Medulla oblongata (tissue), 1 donor: ENCODE measurements at regions not wholly inside any gene's neighbourhood (a gene's known extent, or its start where the extent isn't known, plus 50 kb on each side); places are given as distances from the start of the nearest gene placed in this dataset.
A peak's percentile ranks its signal among the peaks of the same experiment; 100 is the strongest.
"Not testable (repeated sequence)": the region's sequence is repeated elsewhere in the genome, so short reads cannot be mapped to it uniquely, and the experiment has no call there.

Experiments
- DNase-seq: peaks from one replicate; pipeline ENCODE4 v3.0.0-alpha.2; 2015; ENCODE audit errors: extremely low spot score

DNA sequence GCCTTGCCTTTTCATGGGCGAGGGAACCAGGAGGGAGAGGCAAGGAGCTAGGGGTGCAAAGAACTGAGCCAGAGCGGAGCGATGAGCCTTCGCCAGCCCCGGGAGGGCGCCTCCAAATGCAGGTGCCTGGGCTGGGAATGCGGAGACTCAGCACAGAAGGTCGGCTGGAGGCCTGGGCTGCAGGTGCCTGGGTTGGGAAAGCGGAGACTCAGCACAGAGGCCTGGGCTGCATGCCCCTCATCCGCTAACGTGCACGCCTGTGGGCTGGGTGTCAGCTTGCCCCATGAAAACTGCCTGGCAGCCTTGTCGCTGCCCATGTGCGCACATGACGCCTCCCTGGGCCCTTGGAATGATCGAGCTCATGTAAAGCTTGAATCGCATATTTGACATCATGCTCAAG, 51.8 kb downstream of the POM121L12 start:
- no peak for DNase-seq

DNA sequence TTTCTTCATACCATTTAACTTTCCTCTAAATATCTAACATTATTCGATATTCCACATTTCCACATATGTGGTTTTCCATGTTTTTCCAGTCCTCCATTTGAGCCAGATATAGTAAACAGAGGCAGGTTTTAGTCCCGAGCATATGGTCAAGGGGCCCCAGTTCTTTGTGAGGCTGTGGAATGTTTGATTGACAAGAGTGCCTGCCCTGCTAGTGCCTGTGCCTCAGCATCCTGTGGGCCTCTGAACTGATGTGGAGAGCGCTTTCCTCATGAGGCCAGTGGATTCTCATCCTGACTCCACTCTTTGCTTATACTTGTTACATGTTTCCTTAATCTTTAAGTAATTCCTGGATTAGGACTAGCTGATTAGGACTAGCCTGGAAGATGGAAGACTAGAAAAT, 58.8 kb downstream of the POM121L12 start:
- DNase-seq, result no peak

DNA sequence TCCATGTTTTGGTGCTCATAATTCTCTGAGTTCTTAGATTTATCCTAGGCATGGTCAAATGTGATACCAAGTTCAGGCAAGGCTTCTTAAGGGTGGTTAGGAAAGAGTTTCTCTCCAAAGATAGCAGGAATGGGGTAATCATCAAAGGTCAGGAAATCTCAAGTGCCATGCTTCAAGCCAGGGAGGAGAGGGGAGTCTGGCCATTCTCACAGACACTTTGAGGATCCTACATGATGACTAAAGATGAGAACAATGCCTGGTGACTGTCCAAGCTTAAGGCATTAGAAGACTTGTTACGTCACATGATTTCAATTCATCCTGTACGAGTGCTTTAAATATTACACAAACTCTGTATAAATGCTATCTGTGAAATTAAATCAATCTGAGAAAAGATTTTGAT, 59.4 kb downstream of the POM121L12 start:
- no peak for DNase-seq

DNA sequence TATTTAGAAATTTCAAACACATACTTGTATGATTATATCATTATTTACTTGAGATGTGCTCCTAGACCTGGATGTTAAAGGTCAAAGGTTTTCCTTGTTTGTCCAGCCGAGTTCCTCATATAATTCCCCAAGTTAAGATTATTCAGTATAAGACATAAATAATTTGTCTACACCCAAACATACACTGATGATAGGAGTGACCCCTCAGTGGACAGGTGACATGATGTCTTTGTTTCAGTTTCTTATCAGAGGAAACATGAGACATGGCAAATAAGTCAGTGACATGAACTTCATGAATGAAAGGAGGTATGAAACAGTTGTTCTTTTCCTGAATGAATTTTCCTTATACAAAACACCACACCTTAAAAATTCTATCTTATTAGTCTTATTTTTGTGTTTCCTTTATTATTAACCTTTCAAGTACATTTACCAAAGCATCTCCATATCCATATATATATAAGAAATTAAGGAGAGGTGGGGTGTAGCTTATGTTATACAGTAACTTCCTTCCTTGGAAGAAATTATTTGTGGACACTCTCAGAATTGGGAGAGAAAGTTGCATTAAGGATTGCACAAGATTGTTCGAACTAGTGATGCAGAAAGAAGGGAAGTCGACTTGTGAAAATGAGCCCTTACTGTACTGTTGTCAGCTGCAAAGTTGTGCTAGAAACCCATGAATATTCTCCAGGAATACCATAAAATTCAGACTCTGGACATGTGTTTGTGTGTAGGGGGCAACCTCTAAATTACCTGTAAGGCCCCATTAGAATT, 60.5 kb downstream of the POM121L12 start:
- DNase-seq, result no peak

DNA sequence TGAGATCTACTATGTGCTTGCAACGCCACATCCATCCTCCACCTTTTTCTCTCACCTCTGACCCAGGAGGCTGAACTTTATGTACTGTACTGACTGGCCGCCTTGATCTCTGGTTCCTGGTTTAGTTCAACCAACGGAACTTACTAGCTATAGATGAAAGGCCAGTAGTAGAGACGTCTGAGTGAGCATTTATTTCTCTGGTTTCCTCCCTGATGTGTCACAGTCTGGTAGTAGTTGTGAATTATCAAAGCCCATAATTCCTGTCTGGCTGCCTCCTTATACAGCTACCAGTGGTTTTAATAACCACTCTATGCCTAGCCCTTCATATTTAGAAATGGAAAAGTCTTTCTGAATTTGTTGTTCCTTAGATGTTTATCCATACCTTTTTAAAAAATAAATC, 64.7 kb downstream of the POM121L12 start:
- DNase-seq, result no peak

DNA sequence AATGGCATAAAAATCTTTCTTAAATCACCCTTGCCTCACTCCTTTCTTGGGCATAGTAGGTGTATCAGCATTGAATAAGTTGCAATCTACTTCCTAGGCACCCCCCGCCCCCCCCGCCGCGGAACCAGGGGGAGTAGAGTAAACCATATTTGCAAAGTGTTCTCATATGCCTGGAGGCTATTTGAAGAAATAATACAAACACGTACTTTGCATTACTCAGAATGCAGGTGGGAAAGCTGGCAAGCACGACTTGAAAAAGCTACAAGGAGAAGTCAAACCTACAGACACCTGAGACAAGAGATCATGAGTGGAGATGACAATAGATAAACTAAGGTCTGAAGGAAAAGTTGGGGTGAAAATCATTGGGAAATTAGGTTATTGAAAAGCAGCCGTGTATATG, 65.6 kb downstream of the POM121L12 start:
- DNase-seq, result no peak

DNA sequence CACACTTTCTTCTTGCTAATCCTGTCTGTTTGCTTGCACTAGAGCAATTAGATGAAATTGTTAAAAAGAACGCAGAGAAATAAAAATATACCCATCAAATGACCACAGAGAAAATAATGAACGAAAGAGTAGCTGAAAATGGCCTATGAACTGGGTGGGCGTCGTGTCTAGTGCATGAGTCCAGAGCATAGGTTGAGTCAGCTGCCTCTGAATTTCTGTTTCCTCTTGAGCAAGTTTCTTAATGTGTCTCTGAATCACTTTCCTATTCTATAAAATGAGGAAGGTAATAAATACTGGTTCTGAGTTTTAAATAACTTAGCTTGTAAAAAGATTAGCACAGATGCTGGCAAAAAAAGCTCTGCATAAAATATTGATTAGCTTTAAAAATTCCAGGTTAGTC, 75.0 kb downstream of the POM121L12 start:
- no peak for DNase-seq

DNA sequence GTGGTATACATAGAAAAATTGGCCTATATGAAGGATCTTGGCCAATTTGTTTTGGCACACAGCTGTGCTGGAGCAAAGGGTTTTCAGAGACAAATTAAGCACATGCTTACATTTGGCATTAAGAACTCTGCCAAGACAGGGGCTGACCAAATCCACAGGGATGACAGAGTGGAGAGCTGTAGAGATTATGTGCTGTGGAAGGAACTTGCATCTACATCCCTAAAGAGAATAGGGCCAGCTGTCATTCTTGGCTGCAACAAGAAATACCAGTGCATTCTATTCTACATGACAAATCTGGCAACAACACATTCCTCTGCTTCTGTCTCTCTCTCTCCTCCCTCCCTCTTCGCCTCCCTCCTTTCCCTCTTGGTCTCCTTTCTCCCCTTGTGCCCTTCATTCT, 75.6 kb downstream of the POM121L12 start:
- DNase-seq, result no peak

DNA sequence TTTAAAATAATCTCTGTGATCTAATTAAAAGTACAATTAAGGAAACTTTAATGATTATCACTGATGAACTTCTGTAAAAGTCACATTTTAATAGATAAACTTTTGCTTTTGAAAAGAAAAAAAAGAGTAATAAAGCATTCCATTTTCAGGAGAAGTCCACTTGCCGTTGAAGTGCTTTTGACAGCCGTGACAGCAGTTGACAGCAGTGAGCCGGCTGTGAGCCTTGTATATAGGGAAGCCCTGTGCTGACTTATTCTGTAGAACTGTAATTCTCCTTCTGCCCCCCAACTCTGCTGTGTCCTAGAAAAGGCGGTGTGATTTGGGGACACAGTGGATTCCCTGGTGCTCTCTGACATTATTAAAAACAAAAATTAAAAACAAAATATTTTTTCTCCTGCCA, 78.0 kb downstream of the POM121L12 start:
- no peak for DNase-seq

DNA sequence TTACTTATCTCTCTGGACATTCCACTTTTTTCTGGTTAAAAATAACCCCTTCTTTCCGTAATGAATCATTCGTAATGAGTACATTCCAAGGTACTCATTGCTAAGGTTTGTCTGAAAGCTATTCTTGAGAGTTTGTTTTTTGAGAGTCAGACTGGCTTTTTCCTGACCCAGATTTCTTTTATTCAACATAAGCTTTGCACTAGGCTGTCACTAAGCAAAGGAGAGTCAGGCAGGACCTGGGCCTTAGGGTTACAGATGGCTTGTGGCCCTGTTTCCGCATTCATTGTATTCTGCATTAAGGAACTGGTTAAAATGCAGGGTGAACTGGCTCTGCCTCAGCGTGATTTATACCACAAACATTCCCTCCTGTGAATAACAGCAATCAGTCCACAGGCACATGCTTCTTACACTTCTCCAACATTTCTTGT, 84.1 kb downstream of the POM121L12 start:
- no peak for DNase-seq

DNA sequence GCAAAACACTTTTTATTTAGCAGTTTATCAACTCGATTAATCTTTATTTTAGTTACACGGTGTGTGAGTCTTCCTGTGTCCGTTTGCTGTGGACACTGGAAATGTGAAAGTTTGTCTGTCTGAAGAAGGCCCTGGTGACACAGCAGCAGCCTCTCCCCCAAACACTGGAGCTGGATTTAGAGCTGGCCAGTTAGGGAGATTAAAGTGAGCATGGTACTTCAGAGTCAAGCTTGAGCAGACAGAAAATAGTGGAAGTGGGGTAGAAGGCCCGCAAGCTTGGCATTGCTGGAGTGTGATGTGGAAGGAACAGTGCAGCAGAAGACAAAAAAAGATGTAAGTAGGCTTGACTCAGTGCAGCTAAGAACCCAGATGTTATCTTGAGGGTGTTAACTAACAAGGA, 85.9 kb downstream of the POM121L12 start:
- DNase-seq, result no peak

DNA sequence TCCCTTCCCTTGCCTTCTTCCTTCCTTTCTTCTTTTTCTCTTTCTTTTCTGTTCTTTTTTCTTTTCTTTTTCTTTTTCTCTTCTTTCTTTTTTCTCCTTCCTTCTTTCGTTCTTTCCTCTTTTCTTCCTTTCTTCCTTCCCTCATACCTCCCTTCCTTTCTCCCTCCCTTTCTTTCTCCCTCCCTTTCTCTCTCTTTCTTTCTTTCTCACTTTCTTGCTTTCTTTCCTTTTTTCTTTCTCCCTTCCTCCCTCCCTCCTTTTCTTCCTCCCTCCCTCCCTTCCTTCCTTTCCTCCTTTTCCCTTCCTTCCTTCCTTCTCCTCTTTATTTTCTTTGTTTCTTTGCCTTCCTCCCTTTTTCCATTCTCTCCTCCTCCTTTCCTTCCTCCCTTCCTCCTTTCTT, 96.3 kb downstream of the POM121L12 start:
- DNase-seq, result no peak

DNA sequence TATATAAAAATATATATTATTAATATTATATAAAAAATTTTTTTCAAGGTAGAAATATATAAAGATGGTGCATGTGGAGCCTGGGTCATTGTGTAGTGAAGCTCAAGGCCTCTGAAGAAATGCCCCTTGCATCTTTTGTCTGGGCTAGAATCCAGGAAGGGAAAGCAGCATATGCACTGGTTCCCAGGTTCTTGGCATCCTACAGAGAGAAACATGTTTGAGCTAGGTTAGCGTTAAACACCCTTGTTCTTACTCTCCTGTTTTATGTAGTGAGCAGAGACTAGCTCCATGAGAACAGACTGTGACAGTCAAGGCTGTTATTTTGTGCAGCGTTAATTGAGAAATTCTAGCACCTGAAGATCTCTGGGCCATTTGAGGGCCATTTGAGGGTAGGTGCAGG, 116.1 kb downstream of the POM121L12 start:
- no peak for DNase-seq

DNA sequence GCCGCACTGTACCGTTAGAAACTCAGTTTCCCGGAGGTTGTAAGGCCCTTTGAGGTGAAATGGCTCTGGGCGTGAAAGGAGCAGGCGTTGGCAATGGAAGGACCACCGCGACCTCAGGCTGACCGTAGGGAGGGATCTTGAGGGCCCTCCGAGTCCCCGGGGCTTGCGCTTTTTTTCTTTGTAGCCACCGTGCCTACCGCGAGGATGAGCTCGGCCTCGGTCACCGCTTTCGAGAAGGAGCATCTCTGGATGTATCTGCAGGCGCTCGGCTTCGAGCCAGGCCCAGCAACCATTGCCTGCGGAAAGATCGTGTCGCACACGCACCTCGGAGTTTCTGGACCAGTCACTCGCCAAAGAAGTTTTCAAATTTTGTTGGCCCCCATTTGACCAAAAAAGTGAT, 151.8 kb downstream of the POM121L12 start:
- not testable (repeated sequence) for DNase-seq

DNA sequence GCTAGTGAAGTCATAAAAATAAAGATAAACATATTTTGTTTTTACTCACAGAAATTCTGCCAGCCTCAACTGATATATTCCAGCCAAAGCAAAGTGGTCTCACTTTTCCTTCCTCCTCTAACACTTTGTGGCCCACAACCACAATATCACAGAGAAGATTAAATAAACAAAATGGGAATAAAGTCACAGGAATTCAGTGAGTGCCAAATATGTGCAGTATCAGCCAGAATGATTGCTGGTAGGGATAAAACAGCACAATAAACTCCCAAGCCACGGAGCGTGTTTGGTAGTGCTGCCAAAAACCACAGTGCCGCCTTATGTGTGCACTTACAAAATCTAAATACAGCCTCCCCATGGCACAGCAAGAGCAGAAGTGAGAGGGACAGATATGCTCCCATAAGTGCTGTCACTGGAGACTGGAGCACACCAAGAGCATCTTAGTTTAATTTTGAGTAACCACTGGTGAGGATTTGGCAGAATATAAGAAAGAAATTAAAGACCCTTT, 155.8 kb downstream of the POM121L12 start:
- no peak for DNase-seq

DNA sequence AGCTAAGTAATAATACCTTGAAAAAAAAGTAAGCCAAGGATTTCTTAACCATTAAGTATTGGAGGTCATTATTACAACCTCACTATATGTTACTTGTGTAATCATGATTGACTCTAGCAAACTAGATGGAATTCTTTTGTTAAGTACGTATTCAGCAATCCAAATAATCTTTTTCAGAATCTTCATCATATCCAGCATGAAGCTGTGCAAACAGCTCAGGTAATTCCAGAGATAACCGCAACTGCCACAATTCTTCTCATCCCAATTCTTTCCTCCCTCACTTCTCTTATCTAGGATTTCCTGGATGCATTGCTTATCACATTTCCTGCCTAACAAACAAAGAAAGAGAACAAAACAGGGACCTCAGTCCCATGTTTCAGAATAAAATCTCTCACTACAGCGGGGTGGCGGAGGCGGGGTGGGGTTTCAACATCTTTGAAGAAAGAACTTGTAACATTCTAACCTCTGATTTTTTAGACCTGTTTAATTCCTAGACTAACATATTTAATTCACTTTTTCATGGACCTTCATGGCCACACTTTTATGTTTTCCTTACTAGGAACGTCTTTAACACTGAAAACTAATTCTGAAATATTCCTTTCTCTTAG, 156.5 kb downstream of the POM121L12 start:
- DNase-seq, result no peak

DNA sequence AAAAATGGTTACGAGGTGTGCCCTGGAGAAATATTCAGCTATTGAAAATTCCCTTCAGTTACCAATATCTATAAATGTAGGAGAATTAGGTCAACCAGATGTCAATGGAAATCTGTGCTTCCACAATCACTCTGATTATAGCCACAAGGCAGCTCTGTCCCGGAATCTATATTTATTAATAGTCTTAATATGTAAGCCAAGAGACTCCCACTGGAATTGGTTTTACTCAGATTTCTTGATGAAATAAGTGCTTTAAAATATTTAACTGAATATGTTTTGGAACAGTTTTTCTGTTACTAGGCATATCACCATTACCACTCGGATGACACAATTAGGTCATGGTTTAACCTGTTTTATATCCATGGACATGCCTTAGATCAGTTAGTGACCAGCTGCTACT, 169.6 kb downstream of the POM121L12 start:
- no peak for DNase-seq

DNA sequence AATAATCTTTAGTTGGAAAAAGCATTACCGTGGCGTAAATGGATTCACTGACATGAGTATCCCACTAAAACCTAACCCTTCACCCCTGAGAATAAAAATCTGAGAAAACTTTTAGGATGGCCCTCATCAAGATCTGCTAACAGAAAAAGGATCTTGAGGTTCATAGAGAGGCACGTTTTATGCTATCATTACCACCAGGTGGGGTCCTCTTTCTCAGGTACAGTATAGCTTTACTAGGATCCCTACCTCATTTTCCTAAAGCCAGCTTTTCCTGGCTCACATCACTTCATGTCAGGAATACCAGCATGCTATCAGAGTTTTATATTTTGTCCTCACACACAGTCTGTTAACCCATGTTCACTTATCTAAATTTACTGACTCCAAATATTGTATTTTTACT, 173.7 kb downstream of the POM121L12 start:
- DNase-seq, result no peak

DNA sequence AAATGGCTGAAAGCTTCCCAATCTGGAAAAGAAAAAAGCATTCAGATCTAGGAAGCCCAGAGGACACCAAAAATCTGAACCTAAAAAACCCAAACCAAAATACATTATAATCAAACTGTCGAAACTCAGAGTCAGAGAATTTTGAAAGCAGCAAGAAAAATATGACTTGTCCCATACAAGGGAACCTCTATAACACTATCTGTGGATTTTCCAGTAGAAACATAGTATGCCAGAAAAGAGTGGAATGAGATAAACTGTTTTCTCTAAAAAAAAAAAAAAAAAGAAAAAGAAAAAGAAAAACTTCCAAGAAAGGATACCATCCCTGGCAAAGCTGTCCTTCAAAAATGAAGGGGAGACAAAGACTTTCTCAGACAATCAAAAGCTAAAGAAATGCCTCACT, 179.0 kb downstream of the POM121L12 start:
- DNase-seq, result no peak

DNA sequence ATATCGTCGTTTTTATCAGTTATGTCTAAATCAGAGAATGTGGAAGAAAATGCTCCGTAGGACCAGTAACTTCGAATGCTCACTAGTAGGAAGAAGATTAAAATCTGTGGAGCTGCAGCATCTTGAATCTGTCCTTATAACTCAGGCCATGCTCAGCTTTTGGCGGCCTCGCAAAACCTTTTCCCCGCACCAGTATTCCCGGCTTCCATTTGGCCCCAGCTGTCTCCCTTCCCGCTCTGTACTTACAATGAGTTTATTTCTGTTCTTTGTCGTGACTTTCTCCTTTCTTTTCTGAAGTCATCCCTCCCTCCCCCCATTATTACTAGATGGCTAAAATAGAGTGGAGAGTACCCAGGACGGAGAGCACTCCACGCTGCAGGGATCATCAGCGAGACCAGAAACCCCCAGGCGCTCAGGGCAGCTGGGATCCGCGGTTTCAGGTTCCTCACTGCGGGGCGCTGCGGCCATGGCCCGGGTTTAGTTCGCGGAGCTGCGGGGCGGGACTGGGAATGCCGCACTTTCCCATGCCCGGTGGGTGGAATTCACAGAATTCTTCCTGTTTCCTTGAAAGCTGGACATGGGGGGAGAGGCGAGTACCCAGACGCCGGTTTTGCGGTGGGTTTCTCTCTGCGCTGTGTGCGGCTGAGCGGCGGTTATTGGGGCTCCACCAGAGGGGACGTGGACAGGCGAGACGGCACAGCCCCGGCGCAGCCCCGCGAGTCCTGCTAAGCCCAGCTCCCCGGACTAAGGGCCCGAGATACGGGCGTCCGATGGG, 183.5 kb downstream of the POM121L12 start:
- peak; percentile 6 for DNase-seq

DNA sequence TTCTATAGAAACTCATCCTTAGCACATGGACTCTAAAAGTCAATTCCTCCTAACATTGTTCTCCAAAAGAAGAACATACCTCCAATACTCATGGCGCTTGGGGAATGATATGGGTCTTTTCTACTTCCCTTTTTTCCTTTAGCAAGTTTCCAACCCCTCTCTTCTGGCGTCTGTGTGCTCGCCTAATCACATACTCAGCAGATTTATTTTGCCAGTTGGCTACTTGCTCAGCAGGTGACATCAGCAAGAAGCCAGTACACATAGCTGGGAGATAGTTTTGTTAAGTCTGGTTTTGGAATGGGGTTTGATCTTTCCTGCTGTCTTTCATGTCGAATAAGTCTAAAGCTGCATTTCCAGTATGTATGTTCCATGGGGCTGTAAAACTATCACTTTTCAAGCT, 193.8 kb downstream of the POM121L12 start:
- DNase-seq, result no peak

DNA sequence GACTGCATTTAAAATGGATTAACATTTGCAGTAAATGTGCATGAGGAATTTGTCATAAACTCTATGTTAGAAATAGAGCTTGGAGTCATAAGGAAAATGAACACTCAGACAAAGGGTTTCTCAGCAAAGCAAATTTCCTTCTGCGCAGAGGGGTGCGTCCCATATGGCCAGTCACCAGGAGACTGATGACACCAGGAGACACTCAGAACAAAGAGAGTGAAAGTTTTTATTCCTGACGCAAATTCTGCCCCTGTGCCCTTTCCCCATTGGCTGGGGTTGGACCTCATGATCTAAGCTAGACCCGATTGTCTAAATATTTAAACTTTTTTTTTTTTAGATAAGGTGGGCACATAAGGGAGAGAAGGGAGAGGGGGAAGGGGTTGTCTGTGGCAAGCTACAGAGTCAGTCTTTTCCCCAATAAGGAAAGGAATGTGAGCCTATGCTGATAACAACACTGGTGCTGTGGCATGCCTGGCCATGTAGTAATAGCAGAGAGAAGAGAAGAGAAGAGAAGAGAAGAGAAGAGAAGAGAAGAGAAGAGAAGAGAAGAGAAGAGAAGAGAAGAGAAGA, 202.0 kb downstream of the POM121L12 start:
- DNase-seq, result no peak
